HCT116 (cell line): ENCODE measurements at regions not wholly inside any gene's neighbourhood (a gene's known extent, or its start where the extent isn't known, plus 50 kb on each side); places are given as distances from the start of the nearest gene placed in this dataset.

ENCODE experiments used
- ATAC-seq: fragments of 200-7000 bp; cut with Tn5 transposase; 2 replicates; pipeline ENCODE4 v1.9.1; 2020; ENCODE audit warnings: mild to moderate bottlenecking, moderate library complexity
- BruUV-seq: library from RNA; stranded (reverse); fragments of 400-500 nt; replicated peaks from 2 replicates; lab custom pipeline; 2021; lab: Mats Ljungman, UMichigan
- CTCF ChIA-PET: fragments of 300-600 bp; sonication (Branson Sonifier 250); formaldehyde crosslinking; loops from one replicate; lab custom pipeline; 2021; ENCODE audit warnings: antibody characterized with exemption; lab: Charles Lee
- POLR2A ChIA-PET: fragments of 300-600, 350-600 bp; sonication (Branson Sonifier 250); formaldehyde crosslinking; loops from one replicate; lab custom pipeline; 2021; ENCODE audit warnings: antibody characterized with exemption; lab: Charles Lee
- RAD21 ChIA-PET, 2 experiments: fragments of 300-600 bp; sonication (Branson Sonifier 250); formaldehyde crosslinking; loops; one replicate each; lab custom pipeline; 2023; ENCODE audit warnings: low total read pairs in 2 of 2; ENCODE audit not compliant: uncharacterized antibody in 2 of 2, unreplicated experiment in 2 of 2, low non-redundant PET in 1 of 2; lab: Charles Lee
- DNase-seq: peaks from one replicate; pipeline ENCODE4 v3.0.0-alpha.2; 2010; ENCODE audit warnings: low read depth, low spot score
- H2AFZ ChIP-seq: fragments of 200-600 bp; shearing (Covaris generic), sonication (generic); 2 replicates; pipeline ENCODE4 v1.6.1; 2017; ENCODE audit warnings: low read depth, mixed run types, mixed read lengths, antibody characterized with exemption, low read length; ENCODE audit not compliant: poor library complexity, severe bottlenecking
- H3K27ac ChIP-seq: 2 replicates; pipeline ENCODE4 v1.5.1; 2012; ENCODE audit warnings: low read depth, low read length
- H3K27me3 ChIP-seq: fragments of 200-600 bp; sonication (generic); 2 replicates; pipeline ENCODE4 v1.6.1; 2016; ENCODE audit warnings: mixed run types, low read length, mixed read lengths; ENCODE audit not compliant: insufficient read depth
- H3K36me3 ChIP-seq, 2 experiments: fragments of 200-500 bp in 1 of 2; fragments of 200-600 bp in 1 of 2; sonication (Bioruptor generic) in 1 of 2; sonication (generic) in 1 of 2; 2 replicates each; pipeline versions ENCODE4 v1.5.1 to v1.6.1; 2014 to 2016; ENCODE audit warnings: low read length in 2 of 2, inconsistent platforms in 1 of 2, mixed read lengths in 1 of 2, mixed run types in 1 of 2; ENCODE audit not compliant: insufficient read depth in 2 of 2, control insufficient read depth in 1 of 2
- H3K4me1 ChIP-seq, 2 experiments: fragments of 200-600 bp in 1 of 2; sonication (generic) in 1 of 2; 2 replicates each; pipeline versions ENCODE4 v1.5.1 to v1.6.1; 2012 to 2017; ENCODE audit warnings: low read length in 2 of 2, inconsistent platforms in 1 of 2, mild to moderate bottlenecking in 1 of 2, mixed read lengths in 1 of 2, mixed run types in 1 of 2, moderate library complexity in 1 of 2; ENCODE audit not compliant: insufficient read depth in 2 of 2, control insufficient read depth in 1 of 2
- H3K4me2 ChIP-seq: fragments of 200-600 bp; sonication (generic); 2 replicates; pipeline ENCODE4 v1.6.1; 2017; ENCODE audit warnings: mixed run types, low read length, mixed read lengths
- H3K4me3 ChIP-seq, 2 experiments: fragments of 200-600 bp in 1 of 2; sonication (generic) in 1 of 2; replicated peaks in 1 of 2; 2 replicates each; pipeline ENCODE4 v1.5.1; 2011 to 2016; ENCODE audit warnings: low read length in 2 of 2, control low read depth in 1 of 2, low read depth in 1 of 2, mild to moderate bottlenecking in 1 of 2, mixed read lengths in 1 of 2, mixed run types in 1 of 2
- H3K79me2 ChIP-seq: fragments of 200-600 bp; sonication (generic); 2 replicates; pipeline ENCODE4 v1.6.1; 2017; ENCODE audit warnings: mild to moderate bottlenecking, mixed run types, low read length, moderate library complexity, mixed read lengths; ENCODE audit not compliant: insufficient read depth
- H3K9ac ChIP-seq: fragments of 200-600 bp; sonication (generic); 2 replicates; pipeline ENCODE4 v1.6.1; 2016; ENCODE audit warnings: low read length, mixed read lengths
- H3K9me2 ChIP-seq: fragments of 200-600 bp; sonication (generic), shearing (Covaris generic); 2 replicates; pipeline ENCODE4 v1.6.1; 2017; ENCODE audit warnings: mixed run types, mild to moderate bottlenecking, moderate library complexity; ENCODE audit not compliant: insufficient read depth
- H3K9me3 ChIP-seq, 2 experiments: fragments of 200-500 bp in 1 of 2; fragments of 200-600 bp in 1 of 2; sonication (Bioruptor generic) in 1 of 2; sonication (generic) in 1 of 2; 2 replicates each; pipeline ENCODE4 v1.6.1; 2014 to 2017; ENCODE audit warnings: low read length in 2 of 2, mixed read lengths in 2 of 2, inconsistent platforms in 1 of 2, low read depth in 1 of 2, mild to moderate bottlenecking in 1 of 2, mixed run types in 1 of 2, moderate library complexity in 1 of 2; ENCODE audit not compliant: control insufficient read depth in 1 of 2, insufficient read depth in 1 of 2
- H4K20me1 ChIP-seq: fragments of 200-600 bp; sonication (generic), shearing (Covaris generic); 2 replicates; pipeline ENCODE4 v1.6.1; 2017; ENCODE audit warnings: mixed run types, mild to moderate bottlenecking, moderate library complexity; ENCODE audit not compliant: insufficient read depth
- ATF3 ChIP-seq: IDR thresholded peaks from 2 replicates; pipeline ENCODE4 v1.6.1; 2012
- CEBPB ChIP-seq: IDR thresholded peaks from 2 replicates; pipeline ENCODE4 v1.6.1; 2012; ENCODE audit warnings: low read depth
- EGR1 ChIP-seq: IDR thresholded peaks from 2 replicates; pipeline ENCODE4 v1.6.1; 2012; ENCODE audit warnings: low read depth
- ELF1 ChIP-seq: IDR thresholded peaks from 2 replicates; pipeline ENCODE4 v1.6.1; 2012; ENCODE audit warnings: low read depth, borderline replicate concordance
- FOSL1 ChIP-seq: IDR thresholded peaks from 2 replicates; pipeline ENCODE4 v1.6.1; 2012; ENCODE audit warnings: low read depth
- JUND ChIP-seq: IDR thresholded peaks from 2 replicates; pipeline ENCODE4 v1.6.1; 2012
- MAX ChIP-seq: IDR thresholded peaks from 2 replicates; pipeline ENCODE4 v1.6.1; 2012
- POLR2A ChIP-seq: IDR thresholded peaks from 2 replicates; pipeline ENCODE4 v1.7.0; 2011; ENCODE audit warnings: borderline replicate concordance; ENCODE audit not compliant: insufficient read depth, insufficient read length; ENCODE audit errors: extremely low read depth
- POLR2AphosphoS5 ChIP-seq: IDR thresholded peaks from 2 replicates; pipeline ENCODE4 v1.6.1; 2011; ENCODE audit warnings: mild to moderate bottlenecking, low read depth, low read length, moderate library complexity
- SP1 ChIP-seq: IDR thresholded peaks from 2 replicates; pipeline ENCODE4 v1.6.1; 2012; ENCODE audit warnings: low read depth
- SRF ChIP-seq: IDR thresholded peaks from 2 replicates; pipeline ENCODE4 v1.6.1; 2012; ENCODE audit warnings: low read depth
- TCF7L2 ChIP-seq: IDR thresholded peaks from 2 replicates; pipeline ENCODE4 v1.7.0; 2011; ENCODE audit warnings: borderline replicate concordance, inconsistent platforms; ENCODE audit not compliant: insufficient read depth, insufficient read length; ENCODE audit errors: extremely low read depth
- ZFX ChIP-seq: fragments of 450-650 bp; IDR thresholded peaks from 2 replicates; pipeline ENCODE4 v1.6.1; 2017
- ZNF274 ChIP-seq: fragments of 200-500 bp; sonication (Bioruptor generic); IDR thresholded peaks from 2 replicates; pipeline ENCODE4 v1.6.1; 2014; ENCODE audit warnings: mild to moderate bottlenecking, low read depth, low read length, inconsistent platforms
- intact Hi-C: fragments of 100-400 bp; cut with micrococcal nuclease; formaldehyde crosslinking; loops from 2 replicates; pipeline ENCODE4 v1.10.0; 2022
- TF ChIP-seq, protein P1 (sequence below): IDR thresholded peaks from 2 replicates; pipeline ENCODE4 v1.6.1; 2012; ENCODE audit warnings: low read depth
- TF ChIP-seq, protein P2 (sequence below), 3 experiments: fragments of 200-600 bp in 1 of 3; sonication (generic) in 1 of 3; IDR thresholded peaks in 2 of 3; conservative IDR thresholded peaks in 1 of 3; 2 replicates each; pipeline ENCODE4 v1.5.1; 2012 to 2017; ENCODE audit warnings: low read depth in 2 of 3, low read length in 2 of 3, antibody characterized with exemption in 1 of 3, borderline replicate concordance in 1 of 3, control low read depth in 1 of 3, mild to moderate bottlenecking in 1 of 3, mixed read lengths in 1 of 3, mixed run types in 1 of 3, moderate library complexity in 1 of 3; ENCODE audit not compliant: insufficient read depth in 1 of 3

GRCh38 chr10:91022390-91022789 lies 101.5 kb upstream of the ANKRD1 start:
- no peaks in the 10 kb centered on the region for H4K20me1 ChIP-seq
- no peak overlapping the region for H3K27ac ChIP-seq
- ATAC-seq: no peak
- CTCF ChIA-PET: no interaction called here
- no peaks in the 10 kb centered on the region for H3K27me3 ChIP-seq
- RAD21 ChIA-PET: no interaction called here
- H2AFZ ChIP-seq: no peak overlapping the region
- no peak for TF ChIP-seq JUND
- TF ChIP-seq ZFX: no peak
- no peak for TF ChIP-seq SRF
- TF ChIP-seq, all 23 proteins: peak for 0
- Histone ChIP-seq H3K79me2 (no peaks in the 10 kb centered on the region), H3K4me1 (no peaks in the 10 kb centered on the region), H3K9me3 (no peaks in the 10 kb centered on the region), H3K9me2 (no peaks in the 10 kb centered on the region), H3K9ac (no peak overlapping the region), H3K4me2 (no peak overlapping the region), H3K36me3 (no peaks in the 10 kb centered on the region), H3K4me3 (no peak overlapping the region)
- no peak for DNase-seq
- no TSS peak for BruUV-seq
- POLR2A ChIA-PET: no interaction called here
- intact Hi-C loops: no loop called here

- no peaks in the 10 kb centered on the region for H4K20me1 ChIP-seq
- ChIA-PET RAD21 (no interaction called here), CTCF (no interaction called here), POLR2A (no interaction called here)
- no peaks in the 10 kb centered on the region for H3K36me3 ChIP-seq
- intact Hi-C loops: no loop called here
- no peaks in the 10 kb centered on the region for H3K27me3 ChIP-seq
- H3K9me2 ChIP-seq: no peaks in the 10 kb centered on the region
- no peak overlapping the region for H3K9ac ChIP-seq
- H3K79me2 ChIP-seq: no peaks in the 10 kb centered on the region
- H3K27ac ChIP-seq: no peak overlapping the region
- ATAC-seq: no peak
- no peak overlapping the region for H2AFZ ChIP-seq
- no peak overlapping the region for H3K4me3 ChIP-seq
- no peaks in the 10 kb centered on the region for H3K9me3 ChIP-seq
- H3K4me1 ChIP-seq: no peaks in the 10 kb centered on the region
- H3K4me2 ChIP-seq: no peak overlapping the region
- DNase-seq: no peak
- no TSS peak for BruUV-seq
- TF ChIP-seq SP1 (no peak), FOSL1 (no peak), CEBPB (no peak), ELF1 (no peak), EGR1 (no peak), SRF (no peak), MAX (no peak), TCF7L2 (no peak), ATF3 (no peak), ZNF274 (no peak), POLR2A (no peak), POLR2AphosphoS5 (no peak)
- TF ChIP-seq, protein P1, sequence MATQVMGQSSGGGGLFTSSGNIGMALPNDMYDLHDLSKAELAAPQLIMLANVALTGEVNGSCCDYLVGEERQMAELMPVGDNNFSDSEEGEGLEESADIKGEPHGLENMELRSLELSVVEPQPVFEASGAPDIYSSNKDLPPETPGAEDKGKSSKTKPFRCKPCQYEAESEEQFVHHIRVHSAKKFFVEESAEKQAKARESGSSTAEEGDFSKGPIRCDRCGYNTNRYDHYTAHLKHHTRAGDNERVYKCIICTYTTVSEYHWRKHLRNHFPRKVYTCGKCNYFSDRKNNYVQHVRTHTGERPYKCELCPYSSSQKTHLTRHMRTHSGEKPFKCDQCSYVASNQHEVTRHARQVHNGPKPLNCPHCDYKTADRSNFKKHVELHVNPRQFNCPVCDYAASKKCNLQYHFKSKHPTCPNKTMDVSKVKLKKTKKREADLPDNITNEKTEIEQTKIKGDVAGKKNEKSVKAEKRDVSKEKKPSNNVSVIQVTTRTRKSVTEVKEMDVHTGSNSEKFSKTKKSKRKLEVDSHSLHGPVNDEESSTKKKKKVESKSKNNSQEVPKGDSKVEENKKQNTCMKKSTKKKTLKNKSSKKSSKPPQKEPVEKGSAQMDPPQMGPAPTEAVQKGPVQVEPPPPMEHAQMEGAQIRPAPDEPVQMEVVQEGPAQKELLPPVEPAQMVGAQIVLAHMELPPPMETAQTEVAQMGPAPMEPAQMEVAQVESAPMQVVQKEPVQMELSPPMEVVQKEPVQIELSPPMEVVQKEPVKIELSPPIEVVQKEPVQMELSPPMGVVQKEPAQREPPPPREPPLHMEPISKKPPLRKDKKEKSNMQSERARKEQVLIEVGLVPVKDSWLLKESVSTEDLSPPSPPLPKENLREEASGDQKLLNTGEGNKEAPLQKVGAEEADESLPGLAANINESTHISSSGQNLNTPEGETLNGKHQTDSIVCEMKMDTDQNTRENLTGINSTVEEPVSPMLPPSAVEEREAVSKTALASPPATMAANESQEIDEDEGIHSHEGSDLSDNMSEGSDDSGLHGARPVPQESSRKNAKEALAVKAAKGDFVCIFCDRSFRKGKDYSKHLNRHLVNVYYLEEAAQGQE: no peak
- TF ChIP-seq, protein P2, sequence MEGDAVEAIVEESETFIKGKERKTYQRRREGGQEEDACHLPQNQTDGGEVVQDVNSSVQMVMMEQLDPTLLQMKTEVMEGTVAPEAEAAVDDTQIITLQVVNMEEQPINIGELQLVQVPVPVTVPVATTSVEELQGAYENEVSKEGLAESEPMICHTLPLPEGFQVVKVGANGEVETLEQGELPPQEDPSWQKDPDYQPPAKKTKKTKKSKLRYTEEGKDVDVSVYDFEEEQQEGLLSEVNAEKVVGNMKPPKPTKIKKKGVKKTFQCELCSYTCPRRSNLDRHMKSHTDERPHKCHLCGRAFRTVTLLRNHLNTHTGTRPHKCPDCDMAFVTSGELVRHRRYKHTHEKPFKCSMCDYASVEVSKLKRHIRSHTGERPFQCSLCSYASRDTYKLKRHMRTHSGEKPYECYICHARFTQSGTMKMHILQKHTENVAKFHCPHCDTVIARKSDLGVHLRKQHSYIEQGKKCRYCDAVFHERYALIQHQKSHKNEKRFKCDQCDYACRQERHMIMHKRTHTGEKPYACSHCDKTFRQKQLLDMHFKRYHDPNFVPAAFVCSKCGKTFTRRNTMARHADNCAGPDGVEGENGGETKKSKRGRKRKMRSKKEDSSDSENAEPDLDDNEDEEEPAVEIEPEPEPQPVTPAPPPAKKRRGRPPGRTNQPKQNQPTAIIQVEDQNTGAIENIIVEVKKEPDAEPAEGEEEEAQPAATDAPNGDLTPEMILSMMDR (IDR thresholded peaks at IDR 0.05 in 2 of 3, conservative IDR thresholded peaks at IDR 0.05 in 1 of 3; ENCODE audit: borderline replicate concordance in 1 of 3, insufficient read depth in 1 of 3, low read depth in 2 of 3, low read length in 2 of 3): no peak
These were observed 102.2 kb upstream of the ANKRD1 start for GRCh38 chr10:91022924-91023699.
